Daoy (cell line): ENCODE measurements at regions not wholly inside any gene's neighbourhood (a gene's known extent, or its start where the extent isn't known, plus 50 kb on each side); places are given as distances from the start of the nearest gene placed in this dataset.

ENCODE experiments used
- DNase-seq: peaks from one replicate; pipeline ENCODE4 v3.0.0-alpha.2; 2015; ENCODE audit warnings: low read depth

GRCh38 chr10:121300723-121301122 lies 297.5 kb downstream of the FGFR2 start:
- DNase-seq: no peak

DNA sequence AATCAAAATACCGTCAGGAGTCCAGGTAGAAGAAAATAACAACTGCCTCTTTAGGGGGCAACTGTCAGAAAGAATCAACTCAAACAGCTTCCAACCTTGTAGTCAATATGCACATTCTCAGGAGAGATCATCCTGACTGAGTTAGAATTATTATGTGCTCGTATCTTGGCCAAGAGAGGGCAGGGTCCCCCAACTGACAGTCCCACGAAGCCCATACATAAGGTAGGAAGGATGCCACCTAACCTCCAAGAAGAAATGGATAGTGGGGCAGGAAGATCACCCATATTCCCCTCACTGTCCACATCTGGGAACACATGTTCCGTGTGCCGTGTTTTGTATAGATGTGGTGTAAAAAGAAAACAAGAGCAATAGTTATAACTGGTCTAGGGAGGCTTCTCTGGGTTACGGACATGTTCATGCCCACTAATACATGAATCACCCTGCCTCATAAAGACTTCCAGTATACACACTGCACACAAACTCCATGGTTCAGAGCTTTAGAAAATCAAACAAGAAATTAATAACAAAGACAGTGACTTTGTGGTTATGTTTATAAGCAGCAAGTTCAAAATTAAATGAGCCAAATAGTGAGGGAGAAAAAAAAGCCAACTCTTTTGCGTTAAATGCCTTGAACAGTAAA lies 295.6 kb downstream of the FGFR2 start:
- DNase-seq: no peak

- DNase-seq: no peak
Observed at GRCh38 chr10:121303287-121303890, 294.9 kb downstream of the FGFR2 start.

GRCh38 chr10:121305066-121305465 lies 293.2 kb downstream of the FGFR2 start:
- no peak for DNase-seq

GRCh38 chr10:121306159-121306673 lies 292.0 kb downstream of the FGFR2 start:
- DNase-seq: no peak

DNA sequence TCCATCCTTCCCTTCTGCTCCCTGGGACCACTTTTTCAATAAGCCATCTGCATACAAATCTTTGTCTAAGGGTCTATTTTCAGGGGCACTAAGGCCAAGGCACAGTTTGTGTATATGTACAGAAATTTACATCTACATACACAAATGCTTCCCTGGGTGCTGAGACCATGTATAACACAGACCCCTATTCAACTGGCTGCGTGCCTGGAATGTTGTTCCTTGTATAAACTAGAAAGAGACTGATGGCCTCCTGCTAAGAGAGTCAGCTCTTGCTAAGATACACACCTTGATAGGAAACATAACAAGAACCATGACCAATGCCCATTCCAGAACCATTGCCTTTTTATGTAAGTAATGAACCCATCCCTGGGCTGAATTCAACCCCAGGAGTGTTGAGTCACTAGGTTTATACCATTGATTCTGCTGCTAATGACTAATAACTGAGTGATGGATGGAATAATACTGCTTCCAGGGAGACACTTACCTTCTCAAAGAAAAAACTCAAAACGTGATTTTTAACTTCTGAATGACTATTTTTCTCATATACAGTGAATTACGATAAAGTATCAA lies 290.7 kb downstream of the FGFR2 start:
- no peak for DNase-seq

DNA sequence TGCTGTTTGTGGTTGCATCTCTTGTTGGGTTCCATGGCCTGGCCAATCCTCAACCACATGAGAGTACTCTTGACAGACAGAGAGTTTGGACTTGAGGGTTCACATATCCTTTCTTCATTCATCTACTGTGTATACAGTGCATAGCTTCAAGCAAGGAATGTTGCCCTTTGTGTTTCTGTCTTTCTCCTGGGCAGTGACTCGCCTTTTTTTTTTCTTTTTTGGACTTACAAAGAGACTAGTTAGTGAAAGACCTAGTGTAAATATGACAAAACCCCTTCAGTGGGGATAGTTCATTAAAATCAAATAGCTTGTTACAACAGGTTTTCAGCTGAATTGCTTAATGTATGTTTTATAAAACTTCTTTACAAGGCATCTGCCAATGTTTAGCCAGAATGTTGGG lies 290.2 kb downstream of the FGFR2 start:
- DNase-seq: no peak

GRCh38 chr10:121309164-121309563 lies 289.1 kb downstream of the FGFR2 start:
- no peak for DNase-seq

- DNase-seq: peak; percentile 32
Observed at GRCh38 chr10:121310151-121310711, 288.0 kb downstream of the FGFR2 start.

DNA sequence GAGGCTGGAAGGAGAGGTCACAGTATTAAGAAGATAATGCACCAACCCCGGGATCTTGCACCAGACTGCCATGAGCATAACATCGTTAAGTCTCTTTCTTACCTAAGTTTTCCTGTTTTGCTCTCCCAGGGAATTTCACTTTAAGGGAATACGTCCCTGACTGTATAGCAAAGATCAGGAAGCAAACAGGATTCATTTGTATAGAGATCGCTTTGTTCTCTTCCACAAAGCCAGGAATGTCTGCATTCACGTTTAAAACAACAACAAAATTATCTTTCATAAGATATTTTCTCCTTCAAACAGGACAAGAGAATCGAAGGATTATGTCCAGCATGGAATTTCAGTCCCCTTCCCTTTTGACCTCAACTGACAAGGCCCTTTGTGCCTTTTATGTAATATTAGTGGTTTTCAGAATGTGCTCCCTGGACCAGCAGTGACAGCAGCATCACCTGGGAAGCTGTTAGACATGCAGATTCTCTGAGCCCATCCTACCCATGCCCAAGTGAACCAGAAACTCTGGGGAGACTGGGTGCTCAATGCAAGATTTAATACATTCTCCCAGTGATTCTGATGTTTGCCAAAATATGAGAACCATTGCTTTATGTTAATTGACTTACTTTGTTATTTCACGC lies 286.3 kb downstream of the FGFR2 start:
- DNase-seq: no peak

DNA sequence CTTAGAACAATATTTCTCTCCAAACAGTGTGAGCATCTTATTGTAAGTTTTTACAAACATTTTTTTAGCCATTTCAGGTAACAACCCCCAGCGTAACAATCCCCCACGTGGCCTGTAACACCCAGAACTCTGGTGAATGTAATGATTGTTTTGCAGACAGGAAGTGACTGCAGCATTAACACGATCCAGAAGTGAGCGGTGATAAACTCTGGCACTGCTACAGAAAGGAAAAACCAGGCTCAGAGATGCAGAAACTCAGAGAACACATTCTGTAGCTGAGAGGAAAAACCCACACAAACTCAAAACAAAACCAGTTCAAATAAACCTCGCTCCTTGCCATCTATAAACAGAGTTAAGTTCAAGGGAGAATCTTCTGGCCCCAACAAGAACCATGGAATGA lies 285.7 kb downstream of the FGFR2 start:
- peak; percentile 34 for DNase-seq

DNA sequence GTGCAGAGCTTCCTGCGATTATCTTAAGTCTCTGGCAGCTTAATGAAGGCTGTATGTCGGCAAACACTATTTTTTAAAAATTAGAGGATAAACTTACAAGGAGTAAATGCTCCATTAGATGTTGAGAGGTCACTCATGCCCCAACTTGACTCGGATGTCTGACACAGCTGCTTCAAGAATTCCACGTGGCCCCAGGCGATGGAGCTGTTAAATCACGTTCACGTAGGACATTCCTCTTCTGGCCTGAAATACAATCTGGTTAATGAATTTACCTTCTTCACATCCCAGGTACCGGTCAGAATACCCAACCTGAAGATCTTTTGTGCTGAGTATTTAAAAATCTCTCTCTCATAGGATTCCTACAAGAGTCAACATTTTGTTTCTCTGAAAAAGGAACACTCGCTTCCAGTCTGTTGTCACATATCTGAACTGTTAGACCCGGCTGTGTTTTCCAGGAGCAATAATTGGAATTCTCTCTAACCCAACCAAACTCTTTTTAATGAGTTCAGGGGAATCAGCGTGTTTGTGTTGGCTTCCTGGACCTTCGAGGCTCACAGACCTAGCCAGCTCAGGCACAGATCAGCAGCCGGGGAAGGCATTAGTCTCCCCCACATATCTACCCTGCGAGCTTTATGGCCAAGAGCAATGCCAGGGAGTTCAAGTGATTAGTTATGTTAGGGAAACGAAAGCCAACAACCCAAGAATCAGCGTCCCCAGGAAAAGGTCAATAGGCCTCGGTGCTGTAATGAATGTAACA lies 284.9 kb downstream of the FGFR2 start:
- no peak for DNase-seq

- DNase-seq: no peak
Observed at GRCh38 chr10:121316432-121316831, 281.8 kb downstream of the FGFR2 start.

DNA sequence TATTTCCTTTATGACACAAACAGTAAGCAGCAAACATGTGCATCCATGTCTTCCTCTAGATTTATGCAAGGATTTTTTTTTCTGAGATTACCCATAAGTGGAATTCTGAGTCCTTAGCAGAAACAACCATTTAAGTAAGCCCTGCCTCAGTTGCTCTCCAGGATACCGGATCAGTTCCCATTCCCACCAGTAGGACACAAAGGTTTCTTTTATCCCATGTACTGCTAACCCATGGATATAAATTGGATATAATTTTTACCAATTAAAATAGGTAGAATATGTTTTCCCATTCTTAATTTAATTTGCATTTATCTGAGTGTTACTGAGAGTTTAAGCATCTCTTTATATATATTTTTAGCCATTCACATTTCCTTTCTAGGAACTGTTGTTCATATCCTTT lies 280.9 kb downstream of the FGFR2 start:
- DNase-seq: no peak

- no peak for DNase-seq
Observed at GRCh38 chr10:121322046-121322445, 276.2 kb downstream of the FGFR2 start.

DNA sequence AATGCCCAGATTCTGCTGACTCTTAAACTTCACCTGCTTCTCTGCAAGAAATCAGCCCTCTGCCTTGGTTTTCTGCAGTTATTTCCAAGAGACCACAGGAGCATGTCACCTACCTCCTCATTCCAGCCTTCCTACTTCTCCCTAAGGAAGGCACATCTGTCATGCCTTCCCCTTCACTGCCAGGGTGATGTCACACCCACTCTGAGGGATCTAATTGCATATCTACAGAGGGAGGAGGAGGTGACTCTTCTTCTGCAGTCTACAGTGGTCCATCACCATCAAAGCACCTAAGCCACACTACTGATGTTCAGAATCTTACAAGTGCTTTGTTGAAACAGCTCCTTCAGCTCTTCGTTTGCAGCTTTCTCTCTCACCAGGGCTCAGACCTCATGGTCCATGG lies 275.5 kb downstream of the FGFR2 start:
- DNase-seq: no peak

GRCh38 chr10:121323443-121323842 lies 274.8 kb downstream of the FGFR2 start:
- DNase-seq: no peak

DNA sequence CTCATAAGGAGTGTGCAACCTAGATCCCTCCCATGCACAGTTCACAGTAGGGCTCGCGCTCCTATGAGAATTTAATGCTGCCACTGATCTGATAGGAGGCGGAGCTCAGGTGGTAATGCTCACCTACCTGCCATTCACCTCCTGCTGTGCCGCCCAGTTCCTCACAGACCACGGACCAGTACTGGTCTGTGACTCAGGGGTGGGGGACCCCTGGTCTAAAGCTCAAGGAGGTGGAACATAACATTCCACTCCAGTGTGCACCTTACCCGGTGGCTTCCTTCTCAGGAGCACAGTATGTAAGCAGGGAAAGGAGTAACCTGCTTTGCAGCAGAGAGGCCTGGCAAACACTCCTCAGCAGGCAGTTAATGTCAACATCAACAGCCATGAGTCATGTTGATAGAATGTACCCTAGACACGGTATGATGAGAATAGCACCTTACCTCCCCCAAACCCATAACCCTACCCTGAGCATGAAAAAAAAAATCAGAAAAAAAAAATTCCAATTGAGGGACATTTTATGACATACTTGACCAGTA lies 273.5 kb downstream of the FGFR2 start:
- DNase-seq: no peak

GRCh38 chr10:121325490-121326231 lies 272.6 kb downstream of the FGFR2 start:
- no peak for DNase-seq

GRCh38 chr10:121326905-121327304 lies 271.3 kb downstream of the FGFR2 start:
- DNase-seq: no peak

- DNase-seq: no peak
Observed at GRCh38 chr10:121327727-121328126, 270.5 kb downstream of the FGFR2 start.
